Urinary bladder (tissue), 3 donors: ENCODE measurements at regions not wholly inside any gene's neighbourhood (a gene's known extent, or its start where the extent isn't known, plus 50 kb on each side); places are given as distances from the start of the nearest gene placed in this dataset.

ENCODE experiments used
- DNase-seq: peaks from one replicate; pipeline ENCODE4 v3.0.0-alpha.2; 2015; ENCODE audit errors: extremely low spot score
- H3K27ac ChIP-seq: one replicate; pipeline ENCODE4 v1.5.1; 2013; ENCODE audit warnings: low read depth, mild to moderate bottlenecking, moderate library complexity
- H3K36me3 ChIP-seq: one replicate; pipeline ENCODE4 v1.6.1; 2013; ENCODE audit warnings: mild to moderate bottlenecking, moderate library complexity; ENCODE audit not compliant: insufficient read depth
- H3K4me1 ChIP-seq: one replicate; pipeline ENCODE4 v1.6.1; 2013; ENCODE audit warnings: mild to moderate bottlenecking, moderate library complexity; ENCODE audit not compliant: insufficient read depth
- H3K4me3 ChIP-seq: one replicate; pipeline ENCODE4 v1.5.1; 2013; ENCODE audit warnings: low read depth, low read length
- WGBS: extraction: QIAGEN DNeasy Blood & Tissue Kit; methylation state at CpG from one replicate; pipeline ENCODE4 v1.1.7; 2013; 5-methylcytosine and 5-hydroxymethylcytosine counted together
- donor health status: healthy with polysubstance abuse.
- donor health status: healthy.

- WGBS, result 32% methylated on average over 2 of the region's 2 CpGs
- no peak for DNase-seq
- H3K36me3 ChIP-seq, result no peaks in the 10 kb centered on the region
- no peak overlapping the region for H3K27ac ChIP-seq
- H3K4me1 ChIP-seq, result no peaks in the 10 kb centered on the region
- no peak overlapping the region for H3K4me3 ChIP-seq
Observed at GRCh38 chr1:29986986-29987385, 736.4 kb downstream of the MATN1 start.

- H3K27ac ChIP-seq, result no peak overlapping the region
- no peak overlapping the region for H3K4me3 ChIP-seq
- no peaks in the 10 kb centered on the region for H3K4me1 ChIP-seq
- DNase-seq, result no peak
- H3K36me3 ChIP-seq, result no peaks in the 10 kb centered on the region
- WGBS, result 73% methylated on average over 5 of the region's 5 CpGs
Observed at GRCh38 chr1:29985606-29985945, 737.8 kb downstream of the MATN1 start.

- WGBS, result 68% methylated on average over 7 of the region's 7 CpGs
- no peaks in the 10 kb centered on the region for H3K4me1 ChIP-seq
- H3K36me3 ChIP-seq, result no peaks in the 10 kb centered on the region
- DNase-seq, result no peak
- no peak overlapping the region for H3K27ac ChIP-seq
- no peak overlapping the region for H3K4me3 ChIP-seq
Observed at GRCh38 chr1:29984862-29985605, 738.4 kb downstream of the MATN1 start.

GRCh38 chr1:29984166-29984861, 739.1 kb downstream of the MATN1 start:
- DNase-seq, result no peak
- H3K36me3 ChIP-seq, result no peaks in the 10 kb centered on the region
- WGBS, result 48% methylated on average over 11 of the region's 11 CpGs
- H3K4me1 ChIP-seq, result no peaks in the 10 kb centered on the region
- no peak overlapping the region for H3K4me3 ChIP-seq
- no peak overlapping the region for H3K27ac ChIP-seq

GRCh38 chr1:29983321-29983720, 740.1 kb downstream of the MATN1 start:
- no peak for DNase-seq
- H3K4me3 ChIP-seq, result no peak overlapping the region
- H3K27ac ChIP-seq, result no peak overlapping the region
- no peaks in the 10 kb centered on the region for H3K4me1 ChIP-seq
- H3K36me3 ChIP-seq, result no peaks in the 10 kb centered on the region
- 87% methylated on average over 7 of the region's 7 CpGs for WGBS

- H3K4me3 ChIP-seq, result no peak overlapping the region
- H3K27ac ChIP-seq, result no peak overlapping the region
- WGBS, result 81% methylated on average over 5 of the region's 5 CpGs
- no peaks in the 10 kb centered on the region for H3K36me3 ChIP-seq
- no peaks in the 10 kb centered on the region for H3K4me1 ChIP-seq
- no peak for DNase-seq
Observed at GRCh38 chr1:29981586-29982239, 741.7 kb downstream of the MATN1 start.

GRCh38 chr1:29977550-29977949, 741.2 kb downstream of the PTPRU start:
- Histone ChIP-seq H3K36me3 (no peaks in the 10 kb centered on the region), H3K27ac (no peak overlapping the region), H3K4me1 (no peaks in the 10 kb centered on the region), H3K4me3 (no peak overlapping the region)
- WGBS, result 69% methylated on average over 4 of the region's 4 CpGs
- DNase-seq, result no peak

- Histone ChIP-seq H3K4me3 (no peak overlapping the region), H3K36me3 (no peaks in the 10 kb centered on the region), H3K4me1 (no peaks in the 10 kb centered on the region), H3K27ac (no peak overlapping the region)
- WGBS, result 30% methylated on average over 7 of the region's 7 CpGs
- no peak for DNase-seq
Observed at GRCh38 chr1:29975036-29975694, 738.8 kb downstream of the PTPRU start.

- DNase-seq, result no peak
- Histone ChIP-seq H3K4me1 (no peaks in the 10 kb centered on the region), H3K36me3 (no peaks in the 10 kb centered on the region), H3K27ac (no peak overlapping the region), H3K4me3 (no peak overlapping the region)
- 41% methylated on average over 1 of the region's 1 CpG for WGBS
Observed at GRCh38 chr1:29974316-29974724, 738.0 kb downstream of the PTPRU start.

- 58% methylated on average over 3 of the region's 3 CpGs for WGBS
- Histone ChIP-seq H3K36me3 (no peaks in the 10 kb centered on the region), H3K27ac (no peak overlapping the region), H3K4me1 (no peaks in the 10 kb centered on the region), H3K4me3 (no peak overlapping the region)
- no peak for DNase-seq
Observed at GRCh38 chr1:29973406-29973805, 737.1 kb downstream of the PTPRU start.

GRCh38 chr1:29972421-29973053, 736.2 kb downstream of the PTPRU start:
- no peak overlapping the region for H3K27ac ChIP-seq
- H3K4me1 ChIP-seq, result no peaks in the 10 kb centered on the region
- 72% methylated on average over 5 of the region's 5 CpGs for WGBS
- no peaks in the 10 kb centered on the region for H3K36me3 ChIP-seq
- no peak overlapping the region for H3K4me3 ChIP-seq
- no peak for DNase-seq

GRCh38 chr1:29971703-29972102, 735.4 kb downstream of the PTPRU start:
- Histone ChIP-seq H3K4me3 (no peak overlapping the region), H3K4me1 (no peaks in the 10 kb centered on the region), H3K36me3 (no peaks in the 10 kb centered on the region), H3K27ac (no peak overlapping the region)
- 82% methylated on average over 2 of the region's 2 CpGs for WGBS
- DNase-seq, result no peak

- DNase-seq, result no peak
- WGBS, result 69% methylated on average over 7 of the region's 7 CpGs
- H3K27ac ChIP-seq, result no peak overlapping the region
- H3K4me3 ChIP-seq, result no peak overlapping the region
- no peaks in the 10 kb centered on the region for H3K36me3 ChIP-seq
- H3K4me1 ChIP-seq, result no peaks in the 10 kb centered on the region
Observed at GRCh38 chr1:29970747-29971325, 734.5 kb downstream of the PTPRU start.
